HG02885 (cell line): ENCODE measurements at regions not wholly inside any gene's neighbourhood (a gene's known extent, or its start where the extent isn't known, plus 50 kb on each side); places are given as distances from the start of the nearest gene placed in this dataset.

Experiments
- ATAC-seq: cut with Tn5 transposase; IDR thresholded peaks from one replicate; pipeline ENCODE4 v1.9.1; 2021; ENCODE audit warnings: mild to moderate bottlenecking; ENCODE audit not compliant: unreplicated experiment, poor library complexity

DNA sequence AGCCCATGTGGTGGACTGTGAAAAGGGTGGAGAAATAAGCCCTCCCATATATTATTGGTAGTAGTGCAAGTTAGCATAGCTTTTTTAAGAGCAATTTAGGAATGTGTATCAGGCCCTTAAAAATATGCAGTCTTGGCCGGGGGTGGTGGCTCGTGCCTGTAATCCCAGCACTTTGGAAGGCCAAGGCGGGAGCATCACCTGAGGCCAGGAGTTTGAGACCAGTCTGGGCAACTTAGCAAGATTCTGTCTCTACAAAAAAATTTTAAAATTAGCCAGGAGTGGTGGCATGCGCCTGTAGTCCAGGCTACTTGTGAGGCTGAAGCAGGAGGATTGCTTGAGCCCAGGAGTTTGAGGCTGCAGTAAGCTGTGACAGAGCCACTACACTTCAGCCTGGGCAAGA lies 64.2 kb upstream of the BCAT1 start:
- no peak for ATAC-seq

DNA sequence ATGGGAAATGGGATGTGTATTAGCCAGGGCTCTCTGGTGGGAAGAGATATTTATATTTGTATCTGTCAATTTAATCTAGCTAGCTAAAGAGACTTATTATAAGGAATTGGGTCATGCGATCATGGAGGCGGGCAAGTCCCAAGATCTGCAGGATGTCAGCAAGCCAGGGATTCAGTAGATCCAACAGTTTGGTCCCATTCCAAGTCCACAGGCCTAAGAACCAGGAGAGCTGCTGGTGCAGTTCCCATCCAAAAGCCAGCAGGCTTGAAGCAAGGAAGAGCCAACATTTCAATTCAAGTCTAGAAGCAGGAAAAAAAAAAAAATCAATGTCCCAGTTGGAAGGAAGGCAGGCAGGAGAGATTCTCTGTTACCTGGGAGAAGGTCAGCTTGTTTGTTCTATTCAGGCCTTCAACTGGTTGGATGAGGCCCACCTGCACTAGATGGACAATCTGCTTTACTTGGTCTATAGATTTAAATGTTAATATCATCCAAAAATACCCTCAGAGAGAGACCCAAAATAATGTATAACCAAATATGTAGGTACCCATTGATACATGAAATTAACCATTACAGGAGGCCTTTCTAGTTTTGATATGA lies 60.7 kb upstream of the BCAT1 start:
- ATAC-seq: peak; percentile 30

GRCh38 chr12:25005376-25005775 lies 56.5 kb upstream of the BCAT1 start:
- ATAC-seq: peak; percentile 73

DNA sequence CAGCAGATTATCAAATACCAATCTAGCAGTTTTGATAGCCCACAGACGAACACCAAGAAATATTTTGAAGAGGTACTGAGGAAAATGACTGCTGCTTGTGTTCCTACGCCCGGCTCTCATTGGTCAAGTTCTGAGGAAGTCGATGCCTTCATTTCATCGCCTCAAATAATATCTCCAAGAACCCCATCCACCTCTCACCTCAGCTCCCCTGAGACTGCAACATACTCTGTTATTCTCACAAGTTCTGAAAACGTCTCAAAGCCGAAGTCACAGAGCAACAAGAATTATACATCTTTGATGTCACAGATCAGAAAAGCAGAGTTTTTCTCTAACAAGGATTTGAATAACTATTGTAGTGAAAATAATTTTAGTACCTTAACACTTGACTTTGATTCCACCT lies 55.5 kb upstream of the BCAT1 start:
- peak; percentile 50 for ATAC-seq

DNA sequence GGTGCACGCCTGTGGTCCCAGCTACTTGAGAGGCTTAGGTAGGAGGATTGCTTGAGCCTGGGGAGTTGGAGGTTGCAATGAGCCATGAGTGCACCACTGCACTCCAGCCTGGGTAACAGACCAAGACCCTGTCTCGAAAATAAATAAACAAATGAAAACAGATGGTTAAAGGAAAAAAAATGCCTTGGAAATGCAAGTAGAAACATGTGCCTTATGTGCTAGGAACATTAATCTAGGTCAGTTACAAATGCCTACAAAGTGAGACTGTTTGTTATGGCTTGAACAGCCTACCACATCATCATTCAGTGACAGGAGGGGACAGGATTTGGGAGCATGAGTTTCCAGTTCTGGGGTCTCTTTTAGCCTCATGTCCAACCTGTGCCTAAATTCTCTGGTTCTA lies 52.4 kb upstream of the BCAT1 start:
- no peak for ATAC-seq
